ENCODE measurements at regions not wholly inside any gene's neighbourhood (a gene's known extent, or its start where the extent isn't known, plus 50 kb on each side); places are given as distances from the start of the nearest gene placed in this dataset.

GRCh38 chr9:89890326-89890980 lies 285.6 kb downstream of the GADD45G start:
- no peak overlapping the region for H2BK120ac ChIP-seq (replicated peaks; ENCODE audit: low read depth, low read length)
- FAIRE-seq (no peak), DNase-seq (ENCODE audit: low read depth in 1 of 2, low spot score in 2 of 2) (no peak)
- H2AK5ac ChIP-seq (ENCODE audit: low read depth, low read length): no peak overlapping the region
- no peak overlapping the region for H2BK20ac ChIP-seq (ENCODE audit: low read length)
- no peak overlapping the region for H2BK15ac ChIP-seq (ENCODE audit: low read length)
- no peak overlapping the region for H4K91ac ChIP-seq (replicated peaks; ENCODE audit: insufficient read length, low read length)
- no peak overlapping the region for H3K4me3 ChIP-seq (ENCODE audit: extremely low read depth in 1 of 4, insufficient read depth in 2 of 4, low read depth in 3 of 4, low read length in 4 of 4)
- POLR2A ChIA-PET (ENCODE audit: partially characterized antibody): no interaction called here
- no peak overlapping the region for H2BK5ac ChIP-seq (ENCODE audit: low read depth, low read length)
- TF ChIP-seq POU5F1 (IDR thresholded peaks at IDR 0.05; ENCODE audit: low read depth, low read length) (no peak), MAFK (IDR thresholded peaks at IDR 0.05; ENCODE audit: low read depth, low read length) (no peak), YY1 (IDR thresholded peaks at IDR 0.05; ENCODE audit: low read depth, low read length) (no peak), POLR2AphosphoS5 (IDR thresholded peaks at IDR 0.05; ENCODE audit: low read depth, low read length) (no peak)
- TF ChIP-seq, protein P1, sequence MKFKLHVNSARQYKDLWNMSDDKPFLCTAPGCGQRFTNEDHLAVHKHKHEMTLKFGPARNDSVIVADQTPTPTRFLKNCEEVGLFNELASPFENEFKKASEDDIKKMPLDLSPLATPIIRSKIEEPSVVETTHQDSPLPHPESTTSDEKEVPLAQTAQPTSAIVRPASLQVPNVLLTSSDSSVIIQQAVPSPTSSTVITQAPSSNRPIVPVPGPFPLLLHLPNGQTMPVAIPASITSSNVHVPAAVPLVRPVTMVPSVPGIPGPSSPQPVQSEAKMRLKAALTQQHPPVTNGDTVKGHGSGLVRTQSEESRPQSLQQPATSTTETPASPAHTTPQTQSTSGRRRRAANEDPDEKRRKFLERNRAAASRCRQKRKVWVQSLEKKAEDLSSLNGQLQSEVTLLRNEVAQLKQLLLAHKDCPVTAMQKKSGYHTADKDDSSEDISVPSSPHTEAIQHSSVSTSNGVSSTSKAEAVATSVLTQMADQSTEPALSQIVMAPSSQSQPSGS (IDR thresholded peaks at IDR 0.05; ENCODE audit: low read length): no peak
- no peak overlapping the region for H3K9ac ChIP-seq (replicated peaks in 1 of 4; ENCODE audit: extremely low read depth in 1 of 4, low read depth in 3 of 4, low read length in 3 of 4)
- no peaks in the 10 kb centered on the region for H3K36me3 ChIP-seq (ENCODE audit: control insufficient read depth in 2 of 4, insufficient read depth in 4 of 4, low read length in 3 of 4)
- H4K20me1 ChIP-seq (replicated peaks in 1 of 2; ENCODE audit: control insufficient read depth in 1 of 2, insufficient read depth in 2 of 2, low read length in 2 of 2): no peaks in the 10 kb centered on the region
- H4K5ac ChIP-seq (ENCODE audit: insufficient read length, low read depth, low read length): no peak overlapping the region
- no peaks in the 10 kb centered on the region; a peak in 1 of 4 replicates for H3K9me3 ChIP-seq (ENCODE audit: insufficient read depth in 2 of 2, low read depth in 1 of 2, low read length in 1 of 2)
- H4K8ac ChIP-seq (ENCODE audit: extremely low read depth, insufficient read depth, low read length): no peak overlapping the region
- H3K79me2 ChIP-seq (ENCODE audit: control insufficient read depth in 1 of 2, insufficient read depth in 2 of 2, low read length in 2 of 2): no peaks in the 10 kb centered on the region
- H3K23ac ChIP-seq (ENCODE audit: insufficient read length): no peak overlapping the region
- CTCF ChIA-PET (ENCODE audit: partially characterized antibody): interaction anchor here (0.9 to 1.8 kb wide), 3 partner anchors 29 to 287 kb away, joined by 3 to 7 read pairs (median 6); no protein-coding TSS in a partner anchor
- no peak overlapping the region for H2AFZ ChIP-seq (ENCODE audit: low read length)
- H3K4me1 ChIP-seq (replicated peaks in 1 of 4; ENCODE audit: control insufficient read depth in 3 of 4, insufficient read depth in 4 of 4, low read length in 3 of 4): no peaks in the 10 kb centered on the region; a peak in 1 of 7 replicates
- H3K23me2 ChIP-seq (ENCODE audit: low read depth, low read length): no peaks in the 10 kb centered on the region
- no peak overlapping the region for H3K18ac ChIP-seq (ENCODE audit: extremely low read depth, low read length)
- no peak overlapping the region for H3K27ac ChIP-seq (ENCODE audit: low read depth, low read length)
- no peaks in the 10 kb centered on the region for H3K27me3 ChIP-seq (replicated peaks in 1 of 4; ENCODE audit: control insufficient read depth in 3 of 4, extremely low read depth in 1 of 4, insufficient read depth in 3 of 4, low read length in 3 of 4)
- H3K4ac ChIP-seq (replicated peaks; ENCODE audit: insufficient read length, low read depth, low read length): no peak overlapping the region
- H3K4me2 ChIP-seq (ENCODE audit: insufficient read depth in 1 of 2, low read depth in 2 of 2, low read length in 2 of 2): no peak overlapping the region
- 78% methylated on average over 13 of the region's 14 CpGs; no CpG with 5 or more reads in 1 of the 2 experiments for WGBS, 2 experiments (ENCODE audit: extremely low coverage in 1 of 2, insufficient coverage in 1 of 2, insufficient read length in 1 of 2, insufficient replicate concordance in 2 of 2, low coverage in 1 of 2, low lambda C conversion rate in 2 of 2, missing lambda C conversion rate in 1 of 2)
- H3K56ac ChIP-seq (replicated peaks; ENCODE audit: insufficient read length, low read depth, low read length): no peak overlapping the region
- no peak overlapping the region for H2BK12ac ChIP-seq (ENCODE audit: low read depth, low read length)
- H3K14ac ChIP-seq (ENCODE audit: insufficient read length): no peak overlapping the region
- no peaks in the 10 kb centered on the region for H3K79me1 ChIP-seq (ENCODE audit: low read depth, low read length)

All from H1 (cell line).